ENCODE measurements at regions not wholly inside any gene's neighbourhood (a gene's known extent, or its start where the extent isn't known, plus 50 kb on each side); places are given as distances from the start of the nearest gene placed in this dataset.
A peak's percentile ranks its signal among the peaks of the same experiment; 100 is the strongest.

DNA sequence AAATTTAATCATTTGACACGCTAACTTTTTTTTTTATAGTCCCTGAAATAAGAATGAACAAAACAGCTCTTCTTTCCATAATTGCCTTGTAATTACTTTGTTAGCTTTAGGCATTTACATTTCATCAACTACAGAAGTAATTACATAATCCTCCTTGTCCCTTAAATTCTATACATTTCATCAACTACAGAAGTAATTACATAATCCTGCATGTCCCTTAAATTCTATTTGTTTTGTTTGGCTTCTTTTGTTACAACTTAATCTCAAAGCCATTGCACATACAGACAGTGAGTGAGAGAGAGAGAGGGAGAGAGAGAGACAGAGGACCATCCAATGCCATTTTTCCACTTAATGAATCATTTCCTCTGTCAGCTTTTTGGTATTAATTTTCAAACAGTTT, 873.2 kb downstream of the METTL15 start:
- ATAC-seq = no peak
- Mint-ChIP-seq H3K27ac (no peak overlapping the region), H3K27me3 (no peaks in the 10 kb centered on the region), H3K4me1 (no peaks in the 10 kb centered on the region), H3K9me3 (peaks cover 8% of the 10 kb centered on the region), H3K36me3 (no peaks in the 10 kb centered on the region), H3K4me3 (no peak overlapping the region)

DNA sequence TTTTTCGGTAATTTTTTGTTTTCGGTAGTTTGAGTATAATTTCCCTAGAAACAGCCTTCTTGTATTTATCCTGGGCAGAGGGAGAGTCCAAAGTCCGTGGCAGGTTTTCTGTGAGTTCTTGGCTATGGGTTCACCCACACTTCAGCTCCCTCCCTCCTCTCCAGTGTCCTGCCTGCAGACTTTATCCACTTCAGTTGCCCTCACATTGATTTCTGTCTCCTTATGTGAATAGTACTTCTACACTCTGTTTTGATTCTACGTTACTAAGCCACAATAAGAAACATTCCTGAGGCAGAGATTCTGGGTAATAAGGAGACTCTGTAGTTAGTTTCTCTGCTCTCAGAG, 868.6 kb downstream of the METTL15 start:
- ATAC-seq = no peak
- Mint-ChIP-seq H3K36me3 (no peaks in the 10 kb centered on the region), H3K27me3 (no peaks in the 10 kb centered on the region), H3K4me1 (no peaks in the 10 kb centered on the region), H3K4me3 (no peak overlapping the region), H3K27ac (no peak overlapping the region), H3K9me3 (peaks cover 10% of the 10 kb centered on the region)

DNA sequence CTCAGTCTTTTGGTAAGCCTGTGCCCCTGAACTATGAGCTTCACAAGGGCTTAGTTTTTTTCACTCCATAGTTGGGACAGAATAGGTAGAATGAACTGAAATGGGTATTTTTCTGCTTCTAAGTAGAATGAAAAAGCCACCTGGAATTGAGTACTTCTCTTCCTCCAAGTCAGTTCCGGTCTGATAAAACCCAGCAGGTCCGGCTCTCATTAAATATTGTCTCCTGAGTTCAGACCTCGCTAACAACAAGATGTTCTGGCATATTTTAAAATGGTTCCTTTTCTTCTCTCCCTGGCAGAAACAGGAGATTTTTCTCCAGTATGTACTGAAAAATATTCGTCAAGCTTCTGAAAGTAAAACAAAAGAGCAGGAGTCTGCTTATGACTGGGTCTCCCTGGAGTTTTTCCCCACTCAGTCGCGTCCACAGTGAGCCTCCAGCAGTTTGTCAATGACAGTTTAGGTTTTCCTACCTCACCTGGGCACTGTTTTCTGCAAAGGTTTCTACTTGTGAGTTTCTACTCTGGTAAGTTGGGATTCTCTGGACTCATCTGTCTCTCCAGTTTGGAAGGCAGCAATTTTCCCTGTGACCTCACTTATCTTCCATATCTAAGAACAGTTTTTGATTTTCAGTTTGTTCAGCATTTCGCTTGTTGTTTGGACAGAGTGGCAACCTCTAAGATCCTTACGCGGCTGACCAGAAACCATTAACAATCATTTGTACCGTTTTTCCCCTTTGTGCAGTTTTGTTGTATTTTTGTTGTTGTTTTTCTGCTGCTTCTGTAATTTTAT, 868.0 kb downstream of the METTL15 start:
- Mint-ChIP-seq H3K27ac (no peak overlapping the region), H3K36me3 (no peaks in the 10 kb centered on the region), H3K27me3 (no peaks in the 10 kb centered on the region), H3K4me1 (no peaks in the 10 kb centered on the region), H3K9me3 (peaks cover 10% of the 10 kb centered on the region), H3K4me3 (no peak overlapping the region)
- ATAC-seq = no peak

DNA sequence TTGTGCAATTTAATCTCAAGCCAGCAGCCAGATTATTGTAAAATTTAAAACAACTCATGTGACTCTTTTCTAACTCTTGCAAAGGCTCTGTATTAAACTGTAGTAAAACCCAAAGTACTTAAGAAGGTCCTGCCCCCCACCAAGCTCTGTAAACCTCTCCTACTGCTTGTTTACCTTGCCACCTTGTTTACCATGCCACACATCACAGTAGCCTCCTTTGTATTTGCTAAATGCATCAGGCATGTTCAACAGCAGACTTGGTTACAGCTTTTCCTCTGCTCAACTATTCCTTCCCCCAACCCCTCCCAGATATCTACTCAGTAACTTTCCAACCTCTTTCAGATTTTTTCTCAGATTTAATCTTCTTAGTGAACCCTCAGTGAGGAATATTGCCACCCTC, 861.6 kb downstream of the METTL15 start:
- Mint-ChIP-seq H3K4me1 (no peaks in the 10 kb centered on the region), H3K27me3 (no peaks in the 10 kb centered on the region), H3K27ac (no peak overlapping the region), H3K4me3 (no peak overlapping the region), H3K9me3 (peaks cover 5% of the 10 kb centered on the region), H3K36me3 (no peaks in the 10 kb centered on the region)
- ATAC-seq = peak; percentile 36

DNA sequence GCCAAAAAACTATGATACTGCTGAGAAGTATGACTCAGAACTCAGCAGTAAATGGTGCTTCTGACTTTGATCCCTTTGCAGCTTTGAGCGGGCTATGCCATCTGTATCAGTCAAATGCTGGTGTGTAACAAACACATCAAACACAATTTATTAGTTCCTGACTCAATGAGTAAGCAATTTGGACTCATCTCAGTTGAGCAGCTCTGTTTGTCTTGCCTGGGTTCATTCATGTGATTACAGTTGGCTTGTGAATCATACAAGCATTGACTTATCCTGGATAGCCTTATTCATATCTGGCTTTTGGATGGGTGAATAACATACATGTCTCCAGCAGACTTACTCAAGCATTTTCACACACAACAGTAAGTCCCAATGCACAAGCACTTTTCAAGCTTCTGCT, 858.8 kb downstream of the METTL15 start:
- H3K4me3 Mint-ChIP-seq = no peak overlapping the region
- H3K27ac Mint-ChIP-seq = no peak overlapping the region

DNA sequence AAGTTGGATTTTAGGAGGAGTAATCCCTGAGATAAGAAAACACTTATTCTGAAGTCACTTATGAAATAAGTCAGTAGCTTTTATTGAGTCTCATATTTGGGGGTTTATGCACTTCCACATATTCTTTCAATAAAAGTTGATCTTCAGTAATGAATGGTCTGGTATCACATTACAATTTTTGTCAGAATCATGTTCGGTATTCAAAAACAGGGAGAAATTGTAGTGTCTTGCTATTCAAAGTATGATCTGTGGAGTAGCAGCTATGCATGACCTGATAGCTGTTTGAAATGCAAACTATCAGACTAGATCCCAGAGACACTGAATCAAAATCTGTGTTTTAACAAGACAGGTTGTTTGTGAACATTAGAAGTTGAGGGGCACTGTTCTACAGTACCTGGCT, 857.6 kb downstream of the METTL15 start:
- no peak overlapping the region for H3K27ac Mint-ChIP-seq
- no peak overlapping the region for H3K4me3 Mint-ChIP-seq
- no peaks in the 10 kb centered on the region for H3K4me1 Mint-ChIP-seq
- no peak for ATAC-seq
- no peaks in the 10 kb centered on the region for H3K36me3 Mint-ChIP-seq
- H3K27me3 Mint-ChIP-seq = no peaks in the 10 kb centered on the region
- H3K9me3 Mint-ChIP-seq = no peaks in the 10 kb centered on the region

More for the DNA sequence above, 858.8 kb downstream of the METTL15 start:
- no peak for ATAC-seq
- no peaks in the 10 kb centered on the region for H3K4me1 Mint-ChIP-seq
- H3K27me3 Mint-ChIP-seq = no peaks in the 10 kb centered on the region
- H3K9me3 Mint-ChIP-seq = no peaks in the 10 kb centered on the region
- no peaks in the 10 kb centered on the region for H3K36me3 Mint-ChIP-seq

DNA sequence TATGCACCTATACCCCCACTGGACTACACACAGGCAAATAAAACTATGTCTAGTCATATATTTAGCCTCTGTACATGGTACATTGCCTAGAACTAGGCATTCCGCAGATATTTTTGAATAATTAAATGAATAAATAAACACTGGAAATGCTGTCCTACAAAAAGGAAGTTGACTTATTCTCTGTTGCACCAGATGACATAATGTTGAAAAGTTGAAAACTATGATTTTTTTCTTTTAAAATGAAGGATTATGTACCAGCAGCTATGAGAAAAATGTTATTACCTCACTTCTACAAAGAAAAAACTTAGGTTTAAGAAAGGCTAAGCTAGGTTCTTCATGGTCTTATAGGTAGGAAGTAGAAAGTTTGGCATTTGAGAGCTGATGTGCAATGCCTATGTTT, 856.6 kb downstream of the METTL15 start:
- H3K27me3 Mint-ChIP-seq = no peaks in the 10 kb centered on the region
- ATAC-seq = no peak
- no peaks in the 10 kb centered on the region for H3K9me3 Mint-ChIP-seq
- no peaks in the 10 kb centered on the region for H3K4me1 Mint-ChIP-seq
- no peaks in the 10 kb centered on the region for H3K36me3 Mint-ChIP-seq
- H3K27ac Mint-ChIP-seq = no peak overlapping the region
- no peak overlapping the region for H3K4me3 Mint-ChIP-seq

DNA sequence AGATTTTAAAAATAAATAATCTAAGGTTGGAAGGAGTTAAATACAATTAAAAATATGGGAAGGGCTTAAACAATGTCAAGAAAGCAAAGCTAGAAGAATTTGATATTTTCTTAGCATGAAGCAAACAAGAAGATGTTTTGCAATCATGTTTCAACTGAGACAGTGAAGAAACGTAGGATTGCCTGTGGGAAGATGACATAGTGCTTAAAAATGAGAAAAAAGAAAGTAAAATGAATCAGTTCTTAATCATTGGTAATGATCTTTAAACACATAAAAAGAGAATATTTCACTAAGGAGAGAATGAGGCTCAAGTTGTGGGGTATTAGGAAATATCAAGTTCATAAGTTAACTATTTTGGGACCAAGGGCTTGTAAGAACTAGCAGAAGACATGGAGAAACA, 855.0 kb downstream of the METTL15 start:
- H3K27me3 Mint-ChIP-seq = no peaks in the 10 kb centered on the region
- no peaks in the 10 kb centered on the region for H3K36me3 Mint-ChIP-seq
- H3K4me1 Mint-ChIP-seq = no peaks in the 10 kb centered on the region
- no peak for ATAC-seq
- H3K4me3 Mint-ChIP-seq = no peak overlapping the region
- no peaks in the 10 kb centered on the region for H3K9me3 Mint-ChIP-seq
- H3K27ac Mint-ChIP-seq = no peak overlapping the region

DNA sequence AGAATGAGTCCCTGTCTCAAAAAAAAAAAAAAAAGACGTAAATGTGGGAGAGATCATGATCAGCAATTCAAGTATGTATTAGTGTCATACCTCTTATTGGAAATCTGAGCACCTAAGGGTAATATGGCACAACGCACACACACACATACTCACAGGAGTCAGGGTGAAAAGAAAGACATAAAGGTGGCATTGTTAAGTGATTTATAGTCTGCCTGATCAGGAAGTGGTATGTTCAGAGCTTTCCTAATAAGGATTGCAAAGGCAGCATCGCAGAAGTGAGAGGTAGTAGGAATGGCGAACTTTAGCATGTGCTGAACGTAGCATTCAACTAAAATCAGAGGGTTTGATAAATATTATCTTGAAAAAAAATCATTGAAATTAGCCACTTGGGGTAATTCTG, 854.3 kb downstream of the METTL15 start:
- no peak overlapping the region for H3K4me3 Mint-ChIP-seq
- no peak for ATAC-seq
- H3K9me3 Mint-ChIP-seq = no peaks in the 10 kb centered on the region
- no peaks in the 10 kb centered on the region for H3K4me1 Mint-ChIP-seq
- H3K27me3 Mint-ChIP-seq = no peaks in the 10 kb centered on the region
- H3K27ac Mint-ChIP-seq = no peak overlapping the region
- H3K36me3 Mint-ChIP-seq = no peaks in the 10 kb centered on the region

DNA sequence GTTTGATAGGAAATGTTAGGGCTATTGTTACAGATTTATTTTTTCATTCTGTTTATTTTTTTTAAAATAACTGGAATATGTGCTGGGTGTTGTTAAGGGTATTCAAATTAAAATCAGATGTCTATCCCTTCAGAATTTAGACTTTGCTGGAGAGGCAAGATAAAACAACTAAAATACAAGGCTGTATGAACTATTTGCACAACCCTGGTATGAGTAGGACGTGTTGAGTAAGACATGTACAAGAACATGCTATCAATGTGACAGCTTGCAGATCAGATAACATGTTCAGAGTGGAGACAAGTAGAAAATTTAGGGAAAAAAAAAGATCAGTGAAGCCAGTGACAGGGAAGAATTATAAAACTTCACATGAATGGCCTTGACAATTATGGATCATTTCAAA, 853.5 kb downstream of the METTL15 start:
- Mint-ChIP-seq H3K9me3 (no peaks in the 10 kb centered on the region), H3K4me3 (no peak overlapping the region), H3K4me1 (no peaks in the 10 kb centered on the region), H3K27ac (no peak overlapping the region), H3K27me3 (no peaks in the 10 kb centered on the region), H3K36me3 (no peaks in the 10 kb centered on the region)
- no peak for ATAC-seq

DNA sequence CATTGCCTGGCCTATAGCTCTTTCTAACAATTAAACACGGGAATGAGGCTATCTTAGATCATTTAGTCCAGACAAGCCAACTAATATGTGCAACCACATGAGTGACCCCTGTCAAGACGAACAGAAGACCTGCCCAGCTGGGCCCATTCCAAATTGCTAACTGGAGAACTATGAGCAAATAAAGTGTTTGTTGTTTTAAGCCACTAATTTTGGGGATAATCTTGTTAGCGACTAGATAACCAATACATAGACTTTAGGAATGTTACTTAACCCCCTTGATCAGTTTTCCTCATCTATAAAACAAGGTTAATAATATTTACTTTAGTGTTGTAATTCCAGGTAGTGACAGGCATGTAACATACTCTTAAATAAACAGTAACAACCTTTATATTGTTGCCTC, 848.3 kb downstream of the METTL15 start:
- Mint-ChIP-seq H3K27me3 (no peaks in the 10 kb centered on the region), H3K4me1 (no peaks in the 10 kb centered on the region), H3K27ac (no peak overlapping the region), H3K36me3 (no peaks in the 10 kb centered on the region), H3K9me3 (no peaks in the 10 kb centered on the region), H3K4me3 (no peak overlapping the region)
- no peak for ATAC-seq

DNA sequence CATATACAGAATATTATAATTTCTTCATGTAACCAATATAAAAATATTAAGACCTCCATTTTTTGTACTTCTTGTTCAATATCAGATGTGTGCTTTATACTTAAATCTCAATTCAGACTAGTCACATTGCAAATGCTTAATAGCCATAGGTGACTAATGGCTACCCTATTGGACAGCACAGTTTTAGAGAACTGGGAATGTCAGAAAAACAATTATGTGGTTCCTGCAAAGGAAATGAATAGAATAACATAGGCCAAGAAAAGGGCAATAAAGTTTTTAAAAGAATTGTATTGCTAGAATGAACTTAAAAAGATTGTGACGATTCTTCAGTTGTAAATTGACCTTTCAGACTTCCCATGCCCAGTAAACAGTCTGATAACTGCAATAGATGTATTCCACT, 843.0 kb downstream of the METTL15 start:
- Mint-ChIP-seq H3K9me3 (no peaks in the 10 kb centered on the region), H3K36me3 (no peaks in the 10 kb centered on the region), H3K4me1 (no peaks in the 10 kb centered on the region), H3K27ac (no peak overlapping the region), H3K27me3 (no peaks in the 10 kb centered on the region), H3K4me3 (no peak overlapping the region)
- no peak for ATAC-seq

DNA sequence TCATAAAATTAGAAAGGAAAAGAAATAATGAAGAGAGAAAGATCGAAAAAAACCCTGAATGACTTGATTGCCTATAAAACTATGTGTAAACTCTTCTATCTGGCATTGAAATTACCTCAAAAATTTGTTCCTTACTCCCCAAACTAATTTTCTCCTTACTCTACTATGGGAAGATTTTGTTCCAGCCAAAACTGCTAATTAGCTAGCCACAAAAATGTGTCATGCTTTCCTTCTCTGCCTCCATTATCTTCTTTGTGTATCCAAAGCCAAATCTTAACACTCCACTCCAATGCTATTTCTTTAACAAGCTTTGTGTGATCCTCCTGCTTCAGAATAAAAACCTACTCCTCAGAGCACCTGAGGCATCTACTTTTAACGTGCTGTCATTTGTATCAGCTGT, 831.2 kb downstream of the METTL15 start:
- no peaks in the 10 kb centered on the region for H3K36me3 Mint-ChIP-seq
- no peak overlapping the region for H3K4me3 Mint-ChIP-seq
- H3K9me3 Mint-ChIP-seq = peaks cover 5% of the 10 kb centered on the region
- no peaks in the 10 kb centered on the region for H3K27me3 Mint-ChIP-seq
- no peak for ATAC-seq
- no peak overlapping the region for H3K27ac Mint-ChIP-seq
- no peaks in the 10 kb centered on the region for H3K4me1 Mint-ChIP-seq

DNA sequence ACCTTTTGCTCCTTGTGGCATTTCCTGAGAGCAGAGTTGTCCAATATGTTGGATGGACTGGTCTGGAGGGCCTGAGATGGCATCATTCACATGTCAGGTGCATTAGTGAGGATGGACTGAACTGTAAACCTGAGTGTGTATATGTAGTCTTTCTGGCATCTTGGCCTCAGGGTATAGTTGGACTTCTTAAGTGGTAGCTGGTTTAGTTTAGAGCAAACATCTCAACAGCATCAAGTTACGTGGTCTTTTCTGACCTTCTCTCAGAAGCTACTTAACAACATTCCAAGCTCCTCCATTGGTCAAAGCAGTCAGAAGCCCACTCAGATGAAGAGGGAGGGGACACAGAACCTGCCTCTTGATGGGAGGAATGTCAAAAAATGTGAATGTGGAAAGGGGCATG, 829.9 kb downstream of the METTL15 start:
- H3K36me3 Mint-ChIP-seq = no peaks in the 10 kb centered on the region
- no peak for ATAC-seq
- no peak overlapping the region for H3K4me3 Mint-ChIP-seq
- H3K27me3 Mint-ChIP-seq = no peaks in the 10 kb centered on the region
- H3K4me1 Mint-ChIP-seq = no peaks in the 10 kb centered on the region
- H3K9me3 Mint-ChIP-seq = no peaks in the 10 kb centered on the region
- no peak overlapping the region for H3K27ac Mint-ChIP-seq

DNA sequence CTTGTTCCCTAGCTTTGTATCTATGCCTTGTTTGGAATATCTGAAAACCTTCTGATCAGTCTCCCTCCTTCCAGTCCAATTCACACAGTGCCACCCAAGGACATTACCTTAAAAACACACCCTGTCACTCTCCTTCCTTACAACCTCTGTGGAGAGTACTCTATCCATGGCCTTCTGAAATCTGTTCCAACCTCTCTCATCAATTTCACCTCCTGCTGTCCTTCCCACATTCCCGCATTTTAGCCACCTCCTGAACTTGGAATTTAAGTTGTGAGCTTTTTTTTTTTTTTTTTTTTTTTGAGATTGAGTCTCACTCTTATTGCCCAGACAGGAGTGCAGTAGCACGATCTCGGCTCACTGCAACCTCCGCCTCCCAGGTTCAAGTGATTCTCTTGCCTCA, 824.8 kb downstream of the METTL15 start:
- no peaks in the 10 kb centered on the region for H3K36me3 Mint-ChIP-seq
- H3K9me3 Mint-ChIP-seq = peaks cover 11% of the 10 kb centered on the region
- ATAC-seq = no peak
- H3K27me3 Mint-ChIP-seq = no peaks in the 10 kb centered on the region
- H3K4me1 Mint-ChIP-seq = no peaks in the 10 kb centered on the region
- H3K4me3 Mint-ChIP-seq = no peak overlapping the region
- H3K27ac Mint-ChIP-seq = no peak overlapping the region

DNA sequence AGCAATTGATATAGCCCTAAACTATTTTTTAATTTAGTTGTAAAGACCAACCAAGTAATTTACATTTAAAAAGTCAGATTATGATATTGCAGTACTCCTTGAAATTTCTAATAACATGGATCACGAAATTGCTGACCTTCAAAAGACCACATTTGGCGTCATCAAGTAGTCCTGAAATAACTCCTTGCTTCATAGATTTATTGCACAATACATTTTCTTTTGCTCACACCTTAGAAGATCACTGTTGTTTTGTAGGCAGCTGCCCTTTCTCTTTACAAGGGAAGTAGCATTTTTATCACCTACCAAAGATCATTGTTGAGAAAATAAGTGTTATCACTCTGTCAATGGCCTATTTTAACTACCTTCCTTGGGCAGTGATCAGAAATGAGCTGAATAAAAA, 815.8 kb downstream of the METTL15 start:
- Mint-ChIP-seq H3K27ac (no peak overlapping the region), H3K27me3 (no peaks in the 10 kb centered on the region), H3K4me3 (no peak overlapping the region), H3K4me1 (no peaks in the 10 kb centered on the region), H3K36me3 (no peaks in the 10 kb centered on the region), H3K9me3 (peaks cover 12% of the 10 kb centered on the region)
- ATAC-seq = no peak
